NCI-H748 (cell line): ENCODE measurements at regions not wholly inside any gene's neighbourhood (a gene's known extent, or its start where the extent isn't known, plus 50 kb on each side); places are given as distances from the start of the nearest gene placed in this dataset.

ENCODE experiments used
- DNase-seq: peaks from one replicate; lab custom pipeline; 2025; ENCODE audit not compliant: unreplicated experiment; lab: John Stamatoyannopoulos, UW

GRCh38 chr7:52712938-52713337 lies 322.5 kb upstream of the POM121L12 start:
- DNase-seq, result peak; percentile 34

GRCh38 chr7:52711951-52712350 lies 323.5 kb upstream of the POM121L12 start:
- DNase-seq, result no peak

GRCh38 chr7:52708846-52709245 lies 326.6 kb upstream of the POM121L12 start:
- peak; percentile 57 for DNase-seq

- no peak for DNase-seq
Observed at GRCh38 chr7:52705768-52706167, 329.7 kb upstream of the POM121L12 start.

- no peak for DNase-seq
Observed at GRCh38 chr7:52700349-52700748, 335.1 kb upstream of the POM121L12 start.

GRCh38 chr7:52695973-52696595 lies 339.3 kb upstream of the POM121L12 start:
- DNase-seq, result peak; percentile 14

- no peak for DNase-seq
Observed at GRCh38 chr7:52691257-52691656, 344.2 kb upstream of the POM121L12 start.

- no peak for DNase-seq
Observed at GRCh38 chr7:52689912-52690311, 345.5 kb upstream of the POM121L12 start.

GRCh38 chr7:52685333-52685732 lies 350.1 kb upstream of the POM121L12 start:
- no peak for DNase-seq

- no peak for DNase-seq
Observed at GRCh38 chr7:52684388-52684787, 351.0 kb upstream of the POM121L12 start.

GRCh38 chr7:52682993-52683392 lies 352.4 kb upstream of the POM121L12 start:
- DNase-seq, result no peak

- no peak for DNase-seq
Observed at GRCh38 chr7:52670608-52671225, 364.7 kb upstream of the POM121L12 start.

GRCh38 chr7:52669031-52669430 lies 366.4 kb upstream of the POM121L12 start:
- no peak for DNase-seq

- DNase-seq, result no peak
Observed at GRCh38 chr7:52668435-52668834, 367.0 kb upstream of the POM121L12 start.

- DNase-seq, result no peak
Observed at GRCh38 chr7:52659178-52659577, 376.3 kb upstream of the POM121L12 start.

GRCh38 chr7:52656098-52656497 lies 379.3 kb upstream of the POM121L12 start:
- peak; percentile 58 for DNase-seq

GRCh38 chr7:52652621-52653020 lies 382.8 kb upstream of the POM121L12 start:
- no peak for DNase-seq

GRCh38 chr7:52648872-52649271 lies 386.6 kb upstream of the POM121L12 start:
- DNase-seq, result no peak

- DNase-seq, result no peak
Observed at GRCh38 chr7:52647046-52647445, 388.4 kb upstream of the POM121L12 start.

GRCh38 chr7:52639981-52640380 lies 395.5 kb upstream of the POM121L12 start:
- no peak for DNase-seq

GRCh38 chr7:52639126-52639525 lies 396.3 kb upstream of the POM121L12 start:
- DNase-seq, result no peak

GRCh38 chr7:52635021-52635420 lies 400.4 kb upstream of the POM121L12 start:
- no peak for DNase-seq

GRCh38 chr7:52620849-52621248 lies 414.6 kb upstream of the POM121L12 start:
- no peak for DNase-seq
